Sciatic nerve (tissue), 2 donors: ENCODE measurements at regions not wholly inside any gene's neighbourhood (a gene's known extent, or its start where the extent isn't known, plus 50 kb on each side); places are given as distances from the start of the nearest gene placed in this dataset.
"Not testable (repeated sequence)": the region's sequence is repeated elsewhere in the genome, so short reads cannot be mapped to it uniquely, and the experiment has no call there.

Experiments
- ATAC-seq: fragments of 200-7000 bp; cut with Tn5 transposase; one replicate; pipeline ENCODE4 v1.9.1; 2020; ENCODE audit warnings: mild to moderate bottlenecking, moderate library complexity
- DNase-seq: peaks from one replicate; pipeline ENCODE4 v3.0.0-alpha.2; 2020; ENCODE audit warnings: low spot score
- intact Hi-C: fragments of 100-400 bp; cut with DNase I; formaldehyde crosslinking; loops from one replicate; pipeline ENCODE4 v1.14.2; 2022
- donor health status: DM: no; HTN: no; CAD: no.
- donor health status: DM: no; HTN: no; CAD: no.

DNA sequence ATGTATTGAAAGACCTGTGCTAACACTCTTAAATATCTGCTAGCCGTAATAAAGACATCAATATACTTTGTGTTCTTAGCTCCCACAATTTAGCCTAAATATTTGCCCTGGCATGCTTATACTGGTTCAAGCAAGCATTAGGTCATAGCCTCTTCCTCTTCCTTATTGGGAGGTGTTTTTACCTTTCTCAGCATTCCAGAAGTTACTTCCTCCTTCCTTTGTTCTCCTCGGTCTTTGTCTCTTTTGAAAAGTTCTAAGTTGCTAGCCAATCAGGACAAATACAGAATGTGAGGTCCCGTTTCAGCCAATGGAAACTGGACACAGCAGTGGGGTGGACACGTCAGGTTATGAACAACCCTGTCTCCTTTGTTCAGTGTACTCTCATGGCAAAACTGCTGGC, 2543.6 kb downstream of the PCDH9 start:
- intact Hi-C loops, DNase-seq, ATAC-seq: not testable (repeated sequence)

DNA sequence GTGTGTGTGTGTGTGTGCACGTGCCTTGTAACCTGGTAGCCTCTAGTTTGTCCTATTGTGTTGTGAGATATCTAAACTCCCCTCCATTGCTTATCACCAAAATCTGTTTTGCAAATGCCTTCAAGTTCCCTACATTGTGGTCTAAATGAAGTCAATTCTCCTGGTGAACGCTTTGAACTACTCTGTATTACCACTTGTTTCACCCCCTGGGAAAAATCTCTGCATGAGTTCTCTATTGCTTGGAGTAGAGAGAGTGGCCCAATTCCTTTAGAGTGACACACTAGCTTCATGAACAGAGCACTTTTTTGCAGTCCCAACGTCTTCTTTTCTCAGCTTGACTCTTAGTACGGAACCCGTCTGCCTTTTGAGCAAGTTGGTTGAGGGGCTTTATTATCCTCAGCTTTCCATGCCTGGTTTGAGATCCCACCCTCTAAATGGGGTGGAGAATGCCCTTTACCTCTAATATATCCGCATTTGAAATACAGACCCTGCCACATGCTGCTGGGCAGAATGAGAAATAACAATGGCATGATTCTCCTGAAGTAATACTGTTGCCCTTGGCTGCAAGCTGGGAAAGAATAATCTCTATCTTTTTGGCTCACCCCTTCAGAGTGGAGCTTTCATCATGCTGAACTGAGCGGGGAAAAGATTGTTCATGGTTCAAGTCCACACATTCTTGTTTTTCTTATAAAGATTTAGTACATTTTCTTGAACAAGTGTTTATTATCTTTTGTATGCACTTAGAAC, 2545.3 kb downstream of the PCDH9 start:
- DNase-seq (no peak), ATAC-seq (no peak)

DNA sequence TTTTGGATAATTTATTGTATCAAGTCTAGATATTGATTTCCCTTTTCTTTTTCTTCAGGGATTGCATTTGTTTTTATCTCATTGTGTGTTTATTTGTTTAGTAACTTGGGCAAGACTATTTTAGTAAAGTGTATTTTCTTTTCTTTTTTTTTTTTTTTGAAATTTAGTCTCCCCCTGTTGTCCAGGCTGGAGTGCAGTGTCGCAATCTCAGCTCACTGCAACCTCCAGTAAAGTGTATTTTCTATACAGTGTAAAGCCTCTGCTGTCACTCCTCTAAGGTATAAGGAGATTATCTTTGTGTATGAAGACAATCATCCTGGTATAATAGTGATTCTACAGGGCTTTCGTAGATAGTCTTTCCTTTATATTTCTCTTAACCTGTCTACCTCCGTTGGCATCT, 2546.0 kb downstream of the PCDH9 start:
- DNase-seq (no peak), ATAC-seq (no peak)
- intact Hi-C loops = no loop called here

More for the DNA sequence above, 2545.3 kb downstream of the PCDH9 start:
- intact Hi-C loops = no loop called here

GRCh38 chr13:64680739-64681138, 2549.4 kb downstream of the PCDH9 start:
- intact Hi-C loops = no loop called here
- no peak for DNase-seq
- no peak for ATAC-seq

GRCh38 chr13:64675255-64675892, 2554.8 kb downstream of the PCDH9 start:
- ATAC-seq (no peak), DNase-seq (no peak)
- intact Hi-C loops = no loop called here

DNA sequence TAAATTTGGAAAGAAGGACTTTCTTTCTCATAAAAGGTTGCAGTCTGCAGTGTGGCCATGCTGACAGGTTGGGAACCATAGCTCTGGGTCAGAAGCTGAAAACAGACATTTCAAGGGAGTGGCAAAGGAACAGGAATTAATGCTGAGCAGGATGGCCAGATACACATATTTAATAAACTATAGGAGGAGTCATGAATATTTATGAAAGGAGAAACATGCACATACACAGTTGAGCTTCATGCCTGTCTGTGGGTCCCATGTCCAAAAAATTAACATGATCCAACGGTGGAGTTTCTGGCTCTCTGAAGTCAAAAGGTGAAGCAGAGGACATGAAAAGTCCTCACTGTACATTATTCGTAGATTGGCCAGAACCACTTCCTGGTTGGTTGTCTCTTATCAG, 2556.0 kb downstream of the PCDH9 start:
- DNase-seq (no peak), ATAC-seq (no peak)
- intact Hi-C loops = no loop called here

DNA sequence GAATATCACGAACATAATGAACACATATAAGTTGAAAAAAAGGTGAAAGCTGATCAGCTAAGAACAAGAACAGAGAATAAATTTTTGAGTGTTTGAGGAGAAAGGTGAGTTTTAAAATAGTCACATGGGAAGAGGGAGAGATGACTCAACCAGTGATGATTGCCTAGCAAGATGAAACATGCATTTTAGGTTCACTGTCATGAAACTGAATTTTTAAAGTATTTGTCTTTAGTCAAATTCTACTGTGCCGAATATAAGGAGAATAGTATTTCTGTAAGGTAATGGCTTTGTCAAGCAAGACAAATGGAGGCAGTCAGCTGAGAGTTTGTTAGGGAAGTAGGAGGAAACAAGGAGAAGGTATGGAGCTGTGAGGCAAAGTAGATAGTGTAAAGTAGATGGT, 2557.4 kb downstream of the PCDH9 start:
- intact Hi-C loops = no loop called here
- no peak for DNase-seq
- ATAC-seq = no peak

DNA sequence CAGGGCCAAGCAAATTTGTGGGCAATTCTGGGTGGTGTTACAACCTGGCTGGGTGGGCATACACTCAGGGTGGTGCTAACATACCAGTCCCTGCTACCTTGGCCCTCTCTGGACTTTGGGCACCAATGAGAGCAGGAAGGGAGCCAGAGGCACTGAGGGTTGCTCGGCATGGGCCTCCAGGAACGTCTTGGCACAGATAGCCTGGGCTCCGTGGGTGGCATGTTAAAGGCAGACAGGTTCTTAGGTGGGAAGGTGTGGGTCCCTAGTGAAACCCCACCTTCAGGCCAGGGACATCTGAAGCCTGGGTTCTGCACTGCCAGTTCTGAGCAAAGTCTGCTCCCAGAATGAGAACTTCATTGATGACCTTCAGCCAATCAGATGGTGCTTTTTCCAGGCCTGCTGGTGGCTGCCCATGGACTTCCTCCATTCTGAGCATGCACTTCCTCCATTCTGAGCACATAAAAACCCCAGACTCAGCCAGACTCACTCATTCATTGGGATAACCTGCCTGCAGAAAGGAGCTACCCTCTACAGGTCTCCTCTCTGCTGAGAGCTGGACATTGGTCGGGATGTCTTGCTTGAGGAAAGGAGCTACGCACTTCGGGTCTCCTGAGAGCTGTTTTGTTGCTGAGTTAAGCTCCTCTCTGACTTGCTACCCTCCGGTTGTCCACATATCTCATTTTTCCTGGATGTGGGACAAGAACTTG, 2567.1 kb downstream of the PCDH9 start:
- ATAC-seq (no peak), DNase-seq (no peak)
- intact Hi-C loops = no loop called here

GRCh38 chr13:64648293-64648692, 2581.8 kb downstream of the PCDH9 start:
- DNase-seq (no peak), ATAC-seq (no peak)
- intact Hi-C loops = no loop called here

DNA sequence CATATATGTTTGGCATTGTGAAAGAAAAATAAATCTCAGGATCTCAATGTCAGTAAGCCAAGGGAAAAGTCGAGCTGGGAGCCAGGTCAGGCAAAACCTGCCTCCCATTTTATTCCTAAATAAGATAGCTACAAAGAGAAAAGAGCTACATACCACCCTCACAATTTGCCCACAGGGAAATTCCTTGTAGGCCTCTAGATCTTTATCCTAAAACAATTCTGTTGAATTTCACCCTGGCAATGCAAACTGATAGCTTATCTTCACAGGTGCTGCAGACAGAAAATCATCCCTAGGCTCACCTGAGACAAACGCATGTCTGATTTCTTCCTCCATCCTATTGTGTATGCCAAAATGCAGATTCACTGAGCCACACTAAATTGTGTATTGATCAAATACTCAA, 2587.1 kb downstream of the PCDH9 start:
- intact Hi-C loops = no loop called here
- ATAC-seq = no peak
- no peak for DNase-seq

- intact Hi-C loops = no loop called here
- DNase-seq (no peak), ATAC-seq (no peak)
Observed at GRCh38 chr13:64640002-64640401, 2590.1 kb downstream of the PCDH9 start.

GRCh38 chr13:64639206-64639605, 2590.9 kb downstream of the PCDH9 start:
- ATAC-seq (no peak), DNase-seq (no peak)
- intact Hi-C loops = no loop called here

- ATAC-seq = no peak
- no peak for DNase-seq
- intact Hi-C loops = no loop called here
Observed at GRCh38 chr13:64633948-64634347, 2596.2 kb downstream of the PCDH9 start.

- no peak for ATAC-seq
- no peak for DNase-seq
- intact Hi-C loops = no loop called here
Observed at GRCh38 chr13:64627654-64628053, 2602.5 kb downstream of the PCDH9 start.

DNA sequence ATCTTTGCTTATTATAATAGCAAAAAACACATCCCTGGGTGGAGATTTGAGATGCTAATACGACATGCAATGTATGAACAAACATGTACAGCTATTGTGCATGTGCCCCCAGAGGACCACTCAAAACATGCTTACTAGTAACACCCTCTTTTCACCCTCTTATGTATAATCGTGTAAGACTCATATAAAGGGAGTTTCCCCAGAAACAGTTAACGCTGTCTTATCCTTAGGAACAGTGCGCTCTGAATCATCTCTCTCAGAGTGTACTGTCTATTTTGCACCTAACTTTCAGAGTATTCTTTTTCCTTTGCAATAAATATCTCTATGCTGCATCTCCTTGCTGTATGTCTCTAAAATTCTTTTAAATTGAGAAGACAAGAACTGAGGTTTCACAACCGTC, 2604.0 kb downstream of the PCDH9 start:
- ATAC-seq = no peak
- intact Hi-C loops = no loop called here
- DNase-seq = no peak

- DNase-seq = no peak
- ATAC-seq = no peak
- intact Hi-C loops = no loop called here
Observed at GRCh38 chr13:64617231-64617630, 2612.9 kb downstream of the PCDH9 start.

DNA sequence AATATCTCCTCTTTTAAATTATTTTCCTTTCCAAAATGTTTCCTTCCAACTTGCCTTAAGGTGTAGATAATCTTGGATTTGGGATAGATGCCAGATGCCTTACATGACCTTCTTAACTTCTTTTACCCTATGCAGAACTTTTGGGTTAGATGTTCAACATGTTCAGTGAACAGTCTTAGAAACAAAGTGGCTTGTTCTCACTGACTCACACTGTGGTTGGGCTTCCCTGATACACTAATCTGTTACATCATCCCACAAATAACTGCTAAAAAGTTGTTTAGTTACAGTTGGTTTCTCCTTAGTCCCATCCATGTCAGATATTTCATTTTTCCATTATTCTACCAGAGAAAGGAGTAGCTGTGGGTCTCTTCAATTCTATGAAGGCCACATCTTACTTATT, 2638.2 kb downstream of the PCDH9 start:
- ATAC-seq (no peak), DNase-seq (no peak)
- intact Hi-C loops = no loop called here

DNA sequence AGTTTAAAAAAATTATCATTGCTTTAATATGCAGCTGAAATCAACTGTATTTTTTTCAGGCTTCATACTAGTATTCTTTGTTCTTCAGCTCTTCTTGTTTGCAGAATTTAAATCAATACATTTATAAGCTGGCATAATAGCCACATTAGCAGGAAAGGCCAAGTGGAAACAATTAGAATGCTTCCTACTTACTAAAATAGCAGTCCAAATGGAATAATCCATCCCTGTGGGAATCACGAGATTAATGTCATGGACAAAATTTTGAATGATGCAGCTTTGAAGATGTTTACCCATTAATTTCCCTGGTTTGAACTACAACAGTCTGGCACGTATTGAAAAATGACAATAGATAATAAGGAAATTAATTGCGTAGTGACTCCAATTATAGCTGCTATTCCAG, 2650.8 kb downstream of the PCDH9 start:
- intact Hi-C loops = no loop called here
- DNase-seq = no peak
- no peak for ATAC-seq

DNA sequence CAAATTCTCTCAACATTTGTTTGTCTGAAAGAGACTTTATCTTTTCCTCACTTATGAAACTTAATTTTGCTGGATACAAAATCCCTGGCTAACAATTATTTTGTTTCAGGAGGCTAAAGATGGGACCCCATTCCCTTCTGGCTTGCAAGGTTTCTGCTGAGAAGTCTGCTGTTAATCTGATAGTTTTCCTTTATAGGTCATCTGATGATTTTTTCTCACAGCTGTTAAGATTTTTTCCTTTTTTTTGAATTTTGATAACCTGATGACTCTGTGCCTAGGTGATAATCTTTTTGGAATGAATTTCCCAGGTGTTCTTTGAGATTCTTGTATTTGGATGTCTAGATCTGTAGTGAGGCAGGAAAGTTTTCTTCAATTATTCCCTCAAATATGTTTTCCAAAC, 2661.4 kb downstream of the PCDH9 start:
- intact Hi-C loops = no loop called here
- no peak for ATAC-seq

DNA sequence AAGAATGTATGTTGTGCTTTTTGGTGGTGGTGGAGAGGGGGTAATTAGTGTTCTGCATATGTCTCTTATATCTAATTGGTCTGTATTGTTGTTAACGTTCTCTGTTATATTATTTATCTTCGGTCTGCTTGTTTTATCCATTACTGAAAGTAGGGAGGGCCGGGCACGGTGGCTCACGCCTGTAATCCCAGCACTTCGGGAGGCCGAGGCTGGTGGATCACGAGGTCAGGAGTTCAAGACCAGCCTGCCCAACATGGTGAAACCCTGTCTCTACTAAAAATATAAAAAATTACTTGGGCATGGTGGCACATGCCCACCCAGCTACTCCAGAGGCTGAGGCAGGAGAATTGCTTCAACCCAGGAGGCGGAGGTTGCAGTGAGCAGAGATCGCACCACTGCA, 2672.1 kb downstream of the PCDH9 start:
- DNase-seq, ATAC-seq, intact Hi-C loops: not testable (repeated sequence)

More for the DNA sequence above, 2661.4 kb downstream of the PCDH9 start:
- no peak for DNase-seq
